Endothelial cell of umbilical vein (primary cell): ENCODE measurements at regions not wholly inside any gene's neighbourhood (a gene's known extent, or its start where the extent isn't known, plus 50 kb on each side); places are given as distances from the start of the nearest gene placed in this dataset.

Experiments
- BruUV-seq: library from RNA; stranded (reverse); fragments of 400-500 nt; replicated peaks from 2 replicates; lab custom pipeline; 2021; lab: Mats Ljungman, UMichigan
- CTCF ChIA-PET: fragments of 300-600, 350-600 bp; sonication (Branson Sonifier 250); formaldehyde crosslinking; loops from one replicate; lab custom pipeline; 2021; ENCODE audit warnings: antibody characterized with exemption, inconsistent platforms; lab: Charles Lee
- POLR2A ChIA-PET: fragments of 300-600, 350-600 bp; sonication (Branson Sonifier 250); formaldehyde crosslinking; loops from one replicate; lab custom pipeline; 2021; ENCODE audit warnings: antibody characterized with exemption, inconsistent platforms; lab: Charles Lee
- DNase-seq: peaks from one replicate; pipeline ENCODE4 v3.0.0-alpha.2; 2011; ENCODE audit warnings: low read depth, low spot score
- FAIRE-seq: peaks from 2 replicates; lab custom pipeline; 2011; peaks lifted over from hg19 to GRCh38; lab: Jason Lieb, UNC
- H2AFZ ChIP-seq: 2 replicates; pipeline ENCODE4 v1.6.0; 2012; ENCODE audit warnings: low read depth, low read length, control low read depth, inconsistent platforms
- H3K27ac ChIP-seq: 2 replicates; pipeline ENCODE4 v1.5.1; 2011; ENCODE audit warnings: low read depth, mild to moderate bottlenecking, control low read depth, low read length, moderate library complexity; ENCODE audit not compliant: insufficient read depth
- H3K27me3 ChIP-seq, 2 experiments: 2 replicates each; pipeline versions ENCODE4 v1.6.0 to v1.6.1; 2011; ENCODE audit warnings: low read length in 2 of 2, mixed read lengths in 1 of 2; ENCODE audit not compliant: control insufficient read depth in 2 of 2, insufficient read depth in 2 of 2
- H3K36me3 ChIP-seq, 2 experiments: 2 replicates in 1 of 2; 3 replicates in 1 of 2; pipeline ENCODE4 v1.5.1; 2011; ENCODE audit warnings: low read length in 2 of 2, mild to moderate bottlenecking in 1 of 2, moderate library complexity in 1 of 2; ENCODE audit not compliant: control insufficient read depth in 2 of 2, insufficient read depth in 2 of 2; ENCODE audit errors: extremely low read depth in 1 of 2
- H3K4me1 ChIP-seq: 3 replicates; pipeline ENCODE4 v1.5.1; 2011; ENCODE audit warnings: mild to moderate bottlenecking, low read length; ENCODE audit not compliant: control insufficient read depth, insufficient read depth; ENCODE audit errors: extremely low read depth
- H3K4me2 ChIP-seq: 2 replicates; pipeline ENCODE4 v1.6.1; 2011; ENCODE audit warnings: low read length, control low read depth, mixed read lengths; ENCODE audit not compliant: insufficient read depth
- H3K4me3 ChIP-seq, 3 experiments: fragments of 200-600 bp in 1 of 3; sonication (generic), shearing (Covaris generic) in 1 of 3; replicated peaks in 1 of 3; 2 replicates each; pipeline ENCODE4 v1.5.1; 2011 to 2016; ENCODE audit warnings: control low read depth in 3 of 3, low read length in 3 of 3, mild to moderate bottlenecking in 2 of 3, inconsistent platforms in 1 of 3, low read depth in 1 of 3, moderate library complexity in 1 of 3; ENCODE audit not compliant: insufficient read depth in 1 of 3
- H3K79me2 ChIP-seq: 2 replicates; pipeline ENCODE4 v1.6.0; 2012; ENCODE audit warnings: low read length, inconsistent platforms; ENCODE audit not compliant: control insufficient read depth, insufficient read depth
- H3K9ac ChIP-seq: replicated peaks from 2 replicates; pipeline ENCODE3; 2011; ENCODE audit warnings: low read length, control low read depth; ENCODE audit not compliant: insufficient read depth; ENCODE audit errors: extremely low read depth
- H3K9me1 ChIP-seq: replicated peaks from 3 replicates; pipeline ENCODE4 v1.6.0; 2011; ENCODE audit warnings: mild to moderate bottlenecking, low read length; ENCODE audit not compliant: control insufficient read depth, insufficient read depth; ENCODE audit errors: extremely low read depth
- H3K9me3 ChIP-seq: replicated peaks from 2 replicates; pipeline ENCODE4 v1.5.1; 2012; ENCODE audit warnings: low read length, inconsistent platforms; ENCODE audit not compliant: control insufficient read depth, insufficient read depth
- H4K20me1 ChIP-seq: replicated peaks from 2 replicates; pipeline ENCODE3; 2011; ENCODE audit warnings: mild to moderate bottlenecking, low read length; ENCODE audit not compliant: control insufficient read depth, insufficient read depth; ENCODE audit errors: extremely low read depth
- CTCF ChIP-seq, 2 donors: IDR thresholded peaks; 1 replicate in 1 of 2; 2 replicates in 1 of 2; pipeline ENCODE4 v1.5.1; 2011; ENCODE audit warnings: low read length in 2 of 2, mild to moderate bottlenecking in 2 of 2, moderate library complexity in 2 of 2, control low read depth in 1 of 2, inconsistent platforms in 1 of 2, low read depth in 1 of 2; ENCODE audit not compliant: insufficient read depth in 1 of 2; ENCODE audit errors: extremely low read depth in 1 of 2
- EZH2 ChIP-seq: IDR thresholded peaks from 2 replicates; pipeline ENCODE4 v1.6.1; 2012; ENCODE audit warnings: borderline replicate concordance, low read depth, mild to moderate bottlenecking, moderate library complexity, low read length, inconsistent platforms; ENCODE audit not compliant: severe bottlenecking
- FOS ChIP-seq: IDR thresholded peaks from 2 replicates; pipeline ENCODE4 v1.6.1; 2011; ENCODE audit warnings: mild to moderate bottlenecking, low read length, moderate library complexity, borderline replicate concordance; ENCODE audit not compliant: insufficient read depth
- GATA2 ChIP-seq: IDR thresholded peaks from 2 replicates; pipeline ENCODE4 v1.7.0; 2011; ENCODE audit warnings: low read depth, mild to moderate bottlenecking, moderate library complexity, mixed read lengths, low read length; ENCODE audit not compliant: insufficient read length, insufficient read depth
- JUN ChIP-seq: IDR thresholded peaks from 2 replicates; pipeline ENCODE4 v1.6.1; 2011; ENCODE audit warnings: borderline replicate concordance, low read depth; ENCODE audit not compliant: insufficient read length, insufficient read depth
- MAX ChIP-seq: IDR thresholded peaks from 2 replicates; pipeline ENCODE4 v1.6.1; 2011; ENCODE audit not compliant: insufficient read depth, insufficient read length
- MYC ChIP-seq: IDR thresholded peaks from one replicate; pipeline ENCODE4 v1.6.1; 2011; ENCODE audit warnings: mild to moderate bottlenecking, low read depth, low read length
- POLR2A ChIP-seq: IDR thresholded peaks from 2 replicates; pipeline ENCODE4 v1.6.1; 2012; ENCODE audit warnings: low read depth, mild to moderate bottlenecking, control low read depth, low read length
- POLR2AphosphoS5 ChIP-seq: IDR thresholded peaks from 2 replicates; pipeline ENCODE4 v1.6.1; 2012; ENCODE audit warnings: low read depth, mild to moderate bottlenecking, control low read depth, low read length, moderate library complexity; ENCODE audit not compliant: insufficient read depth
- dilution Hi-C: fragments of 300-500 bp; cut with MboI; formaldehyde crosslinking; loops from one replicate; pipeline ENCODE4 v1.15.0; 2019; ENCODE audit warnings: low sequenced_read_pairs; ENCODE audit not compliant: extremely low pct_ligation_motif_present
- intact Hi-C: fragments of 100-400 bp; cut with micrococcal nuclease; formaldehyde crosslinking; loops from one replicate; pipeline ENCODE4 v1.10.0; 2022

- ChIA-PET POLR2A (no interaction called here), CTCF (interaction anchor here (2.4 kb wide), 1 partner anchor 9 kb away, joined by 10 read pairs; no protein-coding TSS in a partner anchor)
- H4K20me1 ChIP-seq, result no peaks in the 10 kb centered on the region
- H3K36me3 ChIP-seq, result no peaks in the 10 kb centered on the region
- BruUV-seq, result no TSS peak
- H3K27me3 ChIP-seq, result no peaks in the 10 kb centered on the region
- no peak overlapping the region for H3K9ac ChIP-seq
- intact Hi-C loops, result no loop called here
- H3K9me1 ChIP-seq, result no peaks in the 10 kb centered on the region
- TF ChIP-seq POLR2A (no peak), CTCF (IDR thresholded peaks at IDR 0.05; ENCODE audit: extremely low read depth in 1 of 2, insufficient read depth in 1 of 2, low read depth in 1 of 2, low read length in 2 of 2) (no peak), MYC (no peak), FOS (no peak), GATA2 (no peak), JUN (no peak), POLR2AphosphoS5 (no peak), MAX (no peak), EZH2 (no peak)
- no peaks in the 10 kb centered on the region for H3K9me3 ChIP-seq
- no peak for FAIRE-seq
- dilution Hi-C loops, result no loop called here
- H3K4me1 ChIP-seq, result no peaks in the 10 kb centered on the region
- H2AFZ ChIP-seq, result no peak overlapping the region
- H3K4me2 ChIP-seq, result no peak overlapping the region
- no peak for DNase-seq
- no peak overlapping the region for H3K4me3 ChIP-seq
- H3K27ac ChIP-seq, result no peak overlapping the region
- peaks cover 42% of the 10 kb centered on the region for H3K79me2 ChIP-seq
Measured at GRCh38 chr1:201618389-201618788, 79.5 kb downstream of the NAV1 start.
